HG03378 (cell line): ENCODE measurements at regions not wholly inside any gene's neighbourhood (a gene's known extent, or its start where the extent isn't known, plus 50 kb on each side); places are given as distances from the start of the nearest gene placed in this dataset.

Experiments
- ATAC-seq: cut with Tn5 transposase; IDR thresholded peaks from one replicate; pipeline ENCODE4 v1.9.1; 2021; ENCODE audit warnings: mild to moderate bottlenecking, moderate library complexity; ENCODE audit not compliant: unreplicated experiment

GRCh38 chr4:19130866-19131265 is 1109.3 kb upstream of the LCORL start:
- ATAC-seq, result no peak

DNA sequence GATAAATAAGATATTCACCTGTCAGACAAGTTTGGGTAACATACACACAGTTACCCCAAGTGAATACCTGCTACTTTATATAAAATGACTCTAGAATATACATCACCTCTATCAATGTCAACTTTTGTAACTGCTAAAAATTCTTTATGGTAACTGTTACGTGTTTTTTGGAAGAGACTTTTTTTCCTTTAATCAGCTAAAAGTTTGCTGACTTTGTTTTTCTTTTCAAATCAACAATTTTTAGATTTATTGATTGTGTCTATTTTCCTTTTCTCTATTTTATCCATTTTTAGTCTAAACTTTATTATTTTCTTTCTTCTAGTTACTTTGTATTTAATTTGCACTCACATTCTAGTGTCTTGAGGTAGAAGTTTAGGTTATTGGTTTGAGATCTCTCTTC is 1106.6 kb upstream of the LCORL start:
- no peak for ATAC-seq

DNA sequence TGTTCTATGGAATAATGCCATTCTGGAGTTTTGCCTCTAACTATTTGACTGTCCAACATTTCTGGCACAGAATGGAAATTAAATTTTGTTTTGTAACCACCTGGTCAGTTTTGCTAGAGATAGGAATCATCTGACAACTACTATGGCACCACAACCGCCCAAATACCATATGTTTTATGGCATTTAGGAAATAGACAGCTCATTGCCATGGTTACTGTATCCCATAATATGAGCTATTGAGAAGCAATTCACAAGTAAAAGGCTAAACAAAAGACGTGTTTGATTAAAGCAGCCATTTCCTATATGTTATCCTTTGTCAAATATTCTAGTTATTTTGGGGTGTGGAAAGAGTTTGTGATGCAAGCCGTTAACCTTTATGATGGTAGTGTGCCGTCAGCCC is 1105.3 kb upstream of the LCORL start:
- no peak for ATAC-seq

DNA sequence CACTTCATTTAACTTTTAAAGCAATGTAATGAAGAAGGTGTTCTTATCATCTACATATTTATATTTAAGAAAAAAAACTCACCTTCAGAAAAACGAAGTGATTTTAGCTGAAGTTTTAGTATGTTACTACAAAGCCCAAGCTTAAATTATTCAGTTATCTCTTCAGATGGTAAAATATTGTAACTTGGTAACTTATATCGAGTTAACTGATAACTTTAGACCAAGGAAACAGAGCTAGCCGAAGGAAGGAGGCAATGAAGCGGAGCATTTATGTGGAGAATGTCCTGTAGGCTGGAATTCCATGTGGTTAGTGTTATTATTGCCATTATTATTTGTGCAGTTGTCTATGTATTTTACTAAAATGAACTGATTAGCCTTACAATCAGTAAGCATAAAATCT is 1102.1 kb upstream of the LCORL start:
- no peak for ATAC-seq

GRCh38 chr4:19119904-19120560 is 1098.5 kb upstream of the LCORL start:
- no peak for ATAC-seq

DNA sequence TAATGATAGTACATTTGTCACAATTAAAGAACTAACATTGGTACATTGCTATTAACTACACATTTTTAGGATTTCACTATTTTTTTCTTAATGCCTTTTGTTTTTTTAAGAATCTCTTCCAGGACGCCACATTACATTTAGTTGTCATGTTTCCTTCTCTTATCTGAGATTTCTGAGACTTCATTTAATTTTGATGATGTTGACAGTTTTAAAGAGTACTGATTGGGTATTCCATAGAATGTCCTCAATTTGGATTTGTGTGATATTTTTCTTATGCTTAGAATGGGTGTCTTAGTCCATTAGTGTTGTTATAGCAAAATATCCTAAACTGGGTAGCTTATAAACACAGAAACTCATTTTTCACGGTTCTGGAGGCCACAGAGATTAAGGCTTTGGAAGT is 1095.5 kb upstream of the LCORL start:
- ATAC-seq, result no peak

DNA sequence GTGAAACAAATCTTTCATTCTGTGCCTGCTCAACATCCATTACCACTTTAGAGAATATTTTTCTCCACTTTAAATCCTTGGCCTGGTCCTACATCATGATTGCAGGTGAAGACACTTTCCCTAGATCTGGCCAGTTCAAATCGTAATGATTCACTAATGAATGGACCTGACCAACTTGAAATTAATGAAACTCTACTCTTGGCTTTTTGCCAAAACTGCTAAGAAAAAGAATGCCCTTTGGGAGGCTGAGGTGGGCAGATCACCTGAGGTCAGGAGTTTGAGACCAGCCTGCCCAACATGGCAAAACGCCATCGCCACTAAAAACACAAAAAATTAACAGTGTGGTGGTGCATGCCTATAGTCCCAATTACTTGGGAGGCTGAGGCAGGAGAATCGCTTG is 1082.6 kb upstream of the LCORL start:
- ATAC-seq, result no peak

DNA sequence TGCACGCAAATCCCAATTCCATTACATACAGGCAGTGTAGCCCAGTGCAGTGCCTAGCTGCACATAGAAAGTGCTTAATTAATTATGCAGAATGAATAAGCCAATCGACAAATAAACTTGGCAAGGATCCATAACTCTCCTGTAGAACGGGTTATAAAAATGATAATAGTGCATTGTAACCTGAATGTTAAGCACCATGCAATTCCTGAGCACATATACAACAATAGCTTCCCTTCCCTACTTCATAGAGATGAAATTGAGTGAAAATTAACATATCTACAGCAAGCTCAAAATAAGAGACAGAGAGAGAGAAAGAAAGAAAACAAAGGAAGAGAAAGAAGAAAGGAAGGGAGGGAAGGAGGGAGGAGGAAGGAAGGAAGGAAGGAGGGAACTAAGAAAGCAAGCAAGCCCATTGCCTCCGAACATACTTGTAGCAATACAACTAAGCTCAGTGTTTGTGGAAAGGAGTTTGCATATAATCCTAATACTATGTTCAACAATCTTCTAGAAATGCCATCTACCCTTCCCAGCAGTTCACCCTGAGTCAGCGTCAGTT is 1074.0 kb upstream of the LCORL start:
- ATAC-seq, result no peak

DNA sequence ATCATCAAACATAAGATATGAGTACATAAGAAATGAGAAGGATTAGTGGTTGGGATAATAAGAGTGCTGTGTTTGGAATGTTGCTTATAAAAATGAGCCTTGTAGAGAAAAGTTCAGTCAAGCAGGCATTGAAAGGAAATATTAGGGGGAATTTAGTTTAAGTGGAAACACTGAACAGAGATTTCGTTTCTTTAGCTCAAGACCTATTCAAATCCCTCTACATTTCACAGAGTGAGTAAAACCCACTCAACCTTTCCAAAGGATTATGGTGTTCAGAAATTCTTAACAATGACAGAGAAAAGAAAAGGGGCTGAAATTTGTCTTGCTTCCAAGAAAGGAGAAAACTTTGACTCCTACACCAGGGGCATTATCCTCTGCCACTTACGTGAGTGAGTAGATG is 1072.4 kb upstream of the LCORL start:
- ATAC-seq, result no peak

- no peak for ATAC-seq
Observed at GRCh38 chr4:19092797-19093196, 1071.2 kb upstream of the LCORL start.

DNA sequence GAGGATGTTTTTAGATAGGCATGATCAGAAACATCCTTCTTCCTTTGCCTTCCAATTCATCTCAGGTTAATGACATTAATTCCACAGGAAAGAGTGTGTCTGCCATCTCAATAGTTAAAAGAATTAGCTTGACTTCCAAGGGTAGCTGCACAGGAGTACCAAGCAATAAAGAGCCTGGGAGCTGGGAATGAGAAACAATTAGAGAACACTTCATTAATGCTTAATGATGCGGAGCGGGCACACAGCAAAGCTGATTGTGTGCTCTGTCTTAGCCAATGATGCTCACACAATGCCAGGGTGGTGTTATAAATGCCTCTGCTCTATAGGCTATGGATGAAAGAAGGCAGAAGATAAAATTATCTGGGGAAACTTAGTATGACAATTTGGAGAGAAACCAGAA is 1052.5 kb upstream of the LCORL start:
- no peak for ATAC-seq

DNA sequence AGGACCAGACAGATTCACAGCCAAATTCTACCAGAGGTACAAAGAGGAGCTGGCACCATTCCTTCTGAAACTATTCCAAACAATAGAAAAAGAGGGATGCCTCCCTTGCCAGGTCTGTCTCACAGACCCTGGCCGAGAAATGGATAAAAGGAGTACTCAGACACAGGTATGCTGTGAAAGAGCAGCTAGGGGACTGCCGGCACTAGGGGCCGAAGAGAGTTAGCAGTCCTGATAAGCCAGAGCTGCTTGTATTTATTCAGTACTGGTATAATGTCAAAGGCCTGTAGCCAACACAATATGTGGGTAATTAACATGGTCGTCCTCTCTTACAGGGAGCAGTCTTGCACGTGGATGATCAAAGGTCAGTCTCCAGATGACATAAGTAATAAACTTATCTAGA is 1042.1 kb upstream of the LCORL start:
- no peak for ATAC-seq

- no peak for ATAC-seq
Observed at GRCh38 chr4:19054916-19055315, 1033.4 kb upstream of the LCORL start.

- ATAC-seq, result no peak
Observed at GRCh38 chr4:19051831-19052230, 1030.3 kb upstream of the LCORL start.

DNA sequence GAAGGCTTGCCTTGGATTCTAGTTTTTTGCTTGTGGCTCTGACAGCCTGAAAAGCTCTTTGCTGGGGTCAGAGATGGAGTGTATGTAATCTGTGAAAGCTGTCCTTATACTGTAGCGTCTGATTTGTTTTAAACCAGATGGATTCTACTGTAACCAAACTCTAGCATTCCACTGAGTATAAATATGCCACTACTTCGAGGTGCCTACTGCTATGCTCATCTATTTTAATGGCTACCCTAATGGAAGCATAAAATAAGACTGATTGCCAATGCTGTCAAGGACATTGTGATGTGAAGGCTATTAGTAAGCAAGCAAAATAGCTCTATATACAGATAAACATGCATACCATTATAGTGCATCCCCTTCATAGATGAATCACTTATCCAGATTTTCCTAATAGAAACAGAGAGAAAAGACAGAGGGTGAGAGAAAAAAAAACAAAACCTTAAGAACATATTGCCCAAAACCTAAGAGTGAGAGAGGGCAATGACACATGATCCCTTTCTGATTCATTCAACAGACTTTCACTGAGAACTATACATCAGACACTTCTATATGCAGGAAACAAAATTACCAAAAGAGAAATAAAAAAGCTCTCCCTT is 1025.8 kb upstream of the LCORL start:
- no peak for ATAC-seq

- ATAC-seq, result no peak
Observed at GRCh38 chr4:19039816-19040215, 1018.3 kb upstream of the LCORL start.

GRCh38 chr4:19038231-19038630 is 1016.7 kb upstream of the LCORL start:
- ATAC-seq, result no peak

DNA sequence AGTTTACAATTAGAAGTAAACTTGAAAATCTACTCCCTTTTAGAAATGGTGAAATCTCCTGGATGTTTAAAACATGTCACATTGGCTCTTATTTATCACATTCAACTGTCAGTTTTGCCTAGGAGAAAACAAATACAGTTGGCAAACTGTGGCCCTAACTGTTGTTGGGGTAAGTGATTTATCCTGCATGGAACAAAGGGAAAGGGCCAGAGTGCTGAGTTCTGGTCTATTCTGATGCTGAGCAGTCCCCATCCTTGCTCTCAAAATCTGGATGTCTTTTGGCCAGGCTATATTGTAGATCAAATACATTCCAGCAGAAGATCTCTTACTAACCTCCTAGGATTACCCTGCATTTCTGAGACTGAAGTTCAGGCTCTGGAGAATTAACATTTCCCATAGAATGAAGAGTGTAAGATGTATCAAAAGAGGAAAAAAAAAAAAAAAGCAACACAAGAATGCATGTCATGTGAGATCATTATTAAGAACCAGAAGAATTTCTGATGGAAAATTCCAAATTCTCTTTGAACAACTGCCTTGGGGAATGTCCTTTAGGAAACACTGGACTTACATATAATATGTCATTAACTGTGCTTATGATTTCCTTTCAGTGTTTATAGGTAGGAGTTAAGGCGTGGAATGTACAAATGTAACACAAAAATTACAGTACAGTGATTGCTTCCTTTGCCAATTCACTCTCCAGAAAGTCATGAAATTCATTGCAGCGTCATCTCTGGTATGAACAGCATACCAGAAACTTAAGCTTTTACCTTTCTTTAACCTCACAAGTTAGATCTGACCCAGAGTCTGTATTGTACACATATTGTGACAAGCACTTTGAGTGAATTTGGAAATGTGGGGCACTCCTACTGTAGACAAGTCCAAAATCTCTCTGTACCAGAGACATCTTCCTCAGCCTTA is 1012.5 kb upstream of the LCORL start:
- no peak for ATAC-seq

DNA sequence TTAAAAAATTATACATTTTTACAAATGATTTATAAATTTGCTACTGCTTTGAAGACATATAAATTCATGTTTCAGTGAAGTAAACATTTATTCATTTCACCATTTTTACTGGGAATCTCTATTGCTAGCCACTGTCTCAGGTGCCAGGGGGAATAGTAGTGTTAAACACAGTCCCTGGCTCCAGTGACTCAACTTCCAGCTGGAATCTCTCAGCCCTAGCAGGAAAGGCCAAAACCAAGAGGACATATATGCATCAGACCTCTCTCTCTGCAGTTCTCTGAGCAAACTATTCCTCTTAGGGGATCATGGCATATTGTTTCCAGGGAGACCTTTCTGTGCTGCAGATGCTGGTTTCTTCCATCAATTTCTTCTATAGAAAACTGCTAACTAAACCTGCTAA is 1009.0 kb upstream of the LCORL start:
- ATAC-seq, result no peak

DNA sequence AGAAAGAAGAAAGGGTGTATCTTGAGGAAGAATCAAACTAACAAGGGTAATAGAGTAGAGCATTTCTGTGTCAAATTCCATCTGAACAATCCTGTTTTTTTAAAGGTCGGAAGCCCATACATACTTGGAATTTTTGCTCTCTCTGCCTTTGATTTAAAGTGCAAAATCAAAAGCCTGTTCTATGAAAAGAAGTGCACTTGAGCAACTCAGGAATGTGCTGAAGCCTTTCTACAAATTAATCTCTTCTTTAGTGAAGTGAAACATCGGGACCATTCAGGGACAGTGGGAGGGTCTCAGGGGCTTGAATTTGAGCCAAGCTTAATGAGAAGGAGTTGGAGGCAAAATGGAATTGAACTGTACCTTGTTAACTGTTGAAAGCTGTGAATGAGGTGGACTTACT is 1008.5 kb upstream of the LCORL start:
- ATAC-seq, result no peak

GRCh38 chr4:19026281-19026680 is 1004.7 kb upstream of the LCORL start:
- no peak for ATAC-seq

DNA sequence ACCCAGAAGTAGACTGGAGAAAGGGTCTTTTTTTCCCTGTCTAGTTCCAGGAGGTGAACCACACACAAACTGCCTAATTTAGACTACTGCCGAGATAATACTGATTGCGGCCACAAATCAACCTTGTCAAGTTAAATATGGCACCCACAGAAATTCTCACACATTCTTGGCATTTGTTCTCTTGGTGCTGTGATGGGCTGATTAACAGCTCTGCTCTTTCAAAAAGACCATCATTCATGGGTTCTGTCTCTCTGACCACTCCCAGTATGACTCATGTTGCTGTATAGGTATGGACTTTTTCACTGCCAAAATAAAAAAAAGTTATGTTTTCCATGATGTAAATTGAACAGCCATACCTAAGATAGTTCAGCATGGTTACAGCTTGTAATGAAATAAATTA is 1003.5 kb upstream of the LCORL start:
- ATAC-seq, result no peak
